HG03095 (cell line): ENCODE measurements at regions not wholly inside any gene's neighbourhood (a gene's known extent, or its start where the extent isn't known, plus 50 kb on each side); places are given as distances from the start of the nearest gene placed in this dataset.
"Not testable (repeated sequence)": the region's sequence is repeated elsewhere in the genome, so short reads cannot be mapped to it uniquely, and the experiment has no call there.

Source experiments
- ATAC-seq: cut with Tn5 transposase; IDR thresholded peaks from one replicate; pipeline ENCODE4 v1.9.1; 2021; ENCODE audit warnings: moderate library complexity; ENCODE audit not compliant: unreplicated experiment

GRCh38 chrX:909068-909467 lies 278.5 kb downstream of the SHOX start:
- not testable (repeated sequence) for ATAC-seq

- no peak for ATAC-seq
Observed at GRCh38 chrX:906586-906985, 276.0 kb downstream of the SHOX start.

- no peak for ATAC-seq
Observed at GRCh38 chrX:905848-906566, 275.4 kb downstream of the SHOX start.

GRCh38 chrX:903116-903515 lies 272.5 kb downstream of the SHOX start:
- ATAC-seq: no peak

GRCh38 chrX:896256-896655 lies 265.7 kb downstream of the SHOX start:
- ATAC-seq: no peak

GRCh38 chrX:889966-890651 lies 259.5 kb downstream of the SHOX start:
- ATAC-seq: no peak

- not testable (repeated sequence) for ATAC-seq
Observed at GRCh38 chrX:887724-888123, 257.1 kb downstream of the SHOX start.

GRCh38 chrX:883588-883987 lies 253.0 kb downstream of the SHOX start:
- no peak for ATAC-seq

- not testable (repeated sequence) for ATAC-seq
Observed at GRCh38 chrX:879756-880698, 249.4 kb downstream of the SHOX start.

- ATAC-seq: no peak
Observed at GRCh38 chrX:874061-874460, 243.5 kb downstream of the SHOX start.

GRCh38 chrX:873016-873415 lies 242.4 kb downstream of the SHOX start:
- ATAC-seq: no peak

GRCh38 chrX:872090-872489 lies 241.5 kb downstream of the SHOX start:
- ATAC-seq: no peak

GRCh38 chrX:871626-872025 lies 241.0 kb downstream of the SHOX start:
- no peak for ATAC-seq

GRCh38 chrX:867966-868647 lies 237.5 kb downstream of the SHOX start:
- no peak for ATAC-seq

- ATAC-seq: no peak
Observed at GRCh38 chrX:867502-867901, 236.9 kb downstream of the SHOX start.

- no peak for ATAC-seq
Observed at GRCh38 chrX:866441-866990, 235.9 kb downstream of the SHOX start.

GRCh38 chrX:865422-865821 lies 234.8 kb downstream of the SHOX start:
- no peak for ATAC-seq

- no peak for ATAC-seq
Observed at GRCh38 chrX:861921-862320, 231.3 kb downstream of the SHOX start.

- no peak for ATAC-seq
Observed at GRCh38 chrX:861340-861890, 230.8 kb downstream of the SHOX start.

GRCh38 chrX:859329-859728 lies 228.7 kb downstream of the SHOX start:
- no peak for ATAC-seq
